NCI-H2107 treated with DMSO at 0.1 percent for 48 hours (cell line): ENCODE measurements at regions not wholly inside any gene's neighbourhood (a gene's known extent, or its start where the extent isn't known, plus 50 kb on each side); places are given as distances from the start of the nearest gene placed in this dataset.

Source experiments
- DNase-seq: peaks from one replicate; lab custom pipeline; 2025; ENCODE audit not compliant: unreplicated experiment; lab: John Stamatoyannopoulos, UW

- DNase-seq: no peak
Observed at GRCh38 chr3:110193074-110193473, 855.7 kb upstream of the DPPA4 start.

GRCh38 chr3:110198717-110199587 lies 861.6 kb upstream of the DPPA4 start:
- DNase-seq: no peak

- DNase-seq: no peak
Observed at GRCh38 chr3:110199588-110199943, 862.2 kb upstream of the DPPA4 start.

- no peak for DNase-seq
Observed at GRCh38 chr3:110210086-110210660, 861.4 kb upstream of the NECTIN3 start.

GRCh38 chr3:110226645-110227044 lies 845.0 kb upstream of the NECTIN3 start:
- no peak for DNase-seq

GRCh38 chr3:110227991-110228390 lies 843.6 kb upstream of the NECTIN3 start:
- DNase-seq: no peak

- no peak for DNase-seq
Observed at GRCh38 chr3:110234831-110235230, 836.8 kb upstream of the NECTIN3 start.

- DNase-seq: no peak
Observed at GRCh38 chr3:110236976-110237610, 834.5 kb upstream of the NECTIN3 start.

- DNase-seq: no peak
Observed at GRCh38 chr3:110243081-110243480, 828.5 kb upstream of the NECTIN3 start.

GRCh38 chr3:110246796-110247376 lies 824.7 kb upstream of the NECTIN3 start:
- DNase-seq: no peak

GRCh38 chr3:110248666-110249065 lies 823.0 kb upstream of the NECTIN3 start:
- DNase-seq: no peak

- no peak for DNase-seq
Observed at GRCh38 chr3:110253794-110254193, 817.8 kb upstream of the NECTIN3 start.

GRCh38 chr3:110254591-110254990 lies 817.0 kb upstream of the NECTIN3 start:
- DNase-seq: no peak

- no peak for DNase-seq
Observed at GRCh38 chr3:110261141-110261540, 810.5 kb upstream of the NECTIN3 start.

GRCh38 chr3:110262896-110263295 lies 808.7 kb upstream of the NECTIN3 start:
- DNase-seq: no peak

GRCh38 chr3:110265302-110265701 lies 806.3 kb upstream of the NECTIN3 start:
- DNase-seq: no peak

- no peak for DNase-seq
Observed at GRCh38 chr3:110267304-110267845, 804.2 kb upstream of the NECTIN3 start.

GRCh38 chr3:110272525-110272924 lies 799.1 kb upstream of the NECTIN3 start:
- DNase-seq: no peak

- DNase-seq: no peak
Observed at GRCh38 chr3:110291886-110292501, 779.6 kb upstream of the NECTIN3 start.

- DNase-seq: no peak
Observed at GRCh38 chr3:110293660-110294059, 778.0 kb upstream of the NECTIN3 start.

GRCh38 chr3:110296885-110297284 lies 774.7 kb upstream of the NECTIN3 start:
- DNase-seq: no peak
